GM19397 (cell line): ENCODE measurements at regions not wholly inside any gene's neighbourhood (a gene's known extent, or its start where the extent isn't known, plus 50 kb on each side); places are given as distances from the start of the nearest gene placed in this dataset.

Experiments
- ATAC-seq: cut with Tn5 transposase; IDR thresholded peaks from one replicate; pipeline ENCODE4 v1.9.1; 2021; ENCODE audit warnings: mild to moderate bottlenecking, moderate library complexity; ENCODE audit not compliant: unreplicated experiment

DNA sequence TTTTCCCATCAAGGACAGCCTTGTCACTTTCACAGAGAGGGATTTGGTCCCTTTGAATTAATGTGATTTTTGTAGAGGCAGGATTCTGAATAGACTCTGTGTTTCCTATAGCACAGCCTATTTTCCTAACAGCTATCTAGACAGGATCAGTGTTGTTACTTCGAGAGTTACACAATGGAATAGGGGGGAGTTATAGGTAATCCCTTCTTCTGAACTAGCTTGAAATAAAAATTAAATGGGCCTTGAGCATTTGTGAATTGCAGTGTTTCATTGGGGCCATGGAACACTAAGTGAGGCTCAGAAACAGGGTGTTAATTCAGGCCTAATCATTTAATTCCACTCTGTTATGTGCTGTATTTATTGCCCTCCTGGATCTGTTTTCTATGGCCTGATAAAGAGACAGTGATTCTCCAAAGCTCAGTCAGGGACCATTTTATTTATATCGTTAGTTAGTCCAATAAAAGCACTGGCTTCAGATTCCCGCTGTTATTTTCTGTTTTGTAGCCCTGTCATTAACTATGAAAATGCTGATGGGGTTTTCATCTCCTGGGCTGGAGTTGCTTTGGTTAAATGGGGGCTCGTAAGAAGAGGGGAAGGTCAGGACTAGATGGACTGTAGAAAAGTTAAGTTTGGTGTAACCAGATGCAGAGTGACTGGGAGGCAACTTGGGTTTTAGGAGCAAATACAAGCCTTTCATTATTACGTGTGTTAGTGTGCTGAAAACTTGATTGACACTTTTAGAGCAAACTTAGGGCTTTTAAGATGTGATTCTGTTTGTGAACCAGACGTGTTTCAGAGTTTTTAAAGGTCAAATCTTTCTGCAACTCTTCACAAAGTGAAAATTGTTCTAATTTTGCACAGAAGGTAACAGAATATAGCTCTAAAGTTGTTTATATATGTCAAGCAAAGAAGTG lies 461.0 kb upstream of the HNRNPA3 start:
- ATAC-seq: no peak

DNA sequence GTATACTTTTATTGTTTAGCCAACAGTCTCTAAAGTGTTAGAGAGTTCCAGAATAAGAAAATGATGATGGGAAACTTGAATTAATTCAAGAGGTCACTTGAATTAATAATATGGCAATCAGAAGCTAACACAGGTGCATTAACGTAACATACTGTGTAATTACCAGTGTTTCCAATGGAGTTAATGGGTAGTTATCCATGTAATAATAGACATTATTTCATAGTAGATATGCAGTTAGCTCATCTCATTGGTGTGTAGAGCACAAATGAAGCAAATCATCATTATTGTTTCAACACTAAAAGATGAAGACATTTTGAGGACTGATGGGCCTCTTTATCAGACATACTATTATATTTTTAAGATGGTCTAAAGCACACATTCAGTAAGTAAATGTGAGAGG lies 460.3 kb upstream of the HNRNPA3 start:
- ATAC-seq: no peak

DNA sequence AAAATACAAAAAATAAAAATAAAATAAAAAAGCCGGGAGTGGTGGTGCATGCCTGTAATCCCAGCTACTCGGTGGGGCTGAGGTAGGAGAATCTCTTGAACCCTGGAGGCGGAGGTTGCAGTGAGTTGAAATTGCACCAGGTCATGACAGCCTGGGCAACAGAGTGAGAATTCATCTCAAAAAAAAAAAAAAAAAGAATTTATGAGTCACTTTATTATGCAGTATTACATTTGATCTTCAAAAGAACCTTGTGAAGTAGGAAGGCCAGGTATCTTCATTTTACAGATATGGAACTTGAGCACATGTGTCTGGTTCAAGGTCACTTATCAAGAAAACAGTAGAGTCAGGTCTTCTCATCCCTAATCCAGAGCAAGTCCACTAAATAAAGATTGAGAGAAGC lies 459.4 kb upstream of the HNRNPA3 start:
- no peak for ATAC-seq

GRCh38 chr2:176753752-176754474 lies 458.7 kb upstream of the HNRNPA3 start:
- no peak for ATAC-seq

DNA sequence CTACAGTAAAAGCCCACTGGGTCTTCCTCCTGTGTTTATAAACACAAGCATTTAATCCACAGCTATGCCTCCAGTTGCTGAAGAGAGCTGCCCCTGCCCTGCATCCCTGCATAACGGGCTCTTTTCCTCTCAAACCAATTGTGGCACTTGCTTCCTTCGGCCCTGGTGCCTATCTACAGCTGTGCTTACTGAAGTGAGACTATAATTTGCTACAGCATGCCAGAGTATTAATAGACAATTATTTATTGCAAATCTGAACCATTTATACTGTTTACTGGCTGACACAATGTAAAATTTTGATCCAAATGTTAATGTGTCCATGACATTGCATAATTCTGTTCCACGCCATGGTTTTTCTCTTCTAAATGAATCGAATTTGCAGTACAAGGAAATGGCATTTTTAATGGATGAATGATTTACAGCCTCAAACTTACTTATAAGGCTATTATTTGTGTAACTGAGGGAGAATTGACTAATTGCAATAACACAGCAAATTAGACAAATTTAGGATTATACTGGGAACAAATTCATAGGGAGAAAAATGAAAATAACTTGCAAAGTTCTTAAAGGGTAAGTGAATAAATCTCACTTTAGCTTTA lies 457.0 kb upstream of the HNRNPA3 start:
- ATAC-seq: no peak

- no peak for ATAC-seq
These were observed 454.2 kb upstream of the HNRNPA3 start for GRCh38 chr2:176758426-176758825.

DNA sequence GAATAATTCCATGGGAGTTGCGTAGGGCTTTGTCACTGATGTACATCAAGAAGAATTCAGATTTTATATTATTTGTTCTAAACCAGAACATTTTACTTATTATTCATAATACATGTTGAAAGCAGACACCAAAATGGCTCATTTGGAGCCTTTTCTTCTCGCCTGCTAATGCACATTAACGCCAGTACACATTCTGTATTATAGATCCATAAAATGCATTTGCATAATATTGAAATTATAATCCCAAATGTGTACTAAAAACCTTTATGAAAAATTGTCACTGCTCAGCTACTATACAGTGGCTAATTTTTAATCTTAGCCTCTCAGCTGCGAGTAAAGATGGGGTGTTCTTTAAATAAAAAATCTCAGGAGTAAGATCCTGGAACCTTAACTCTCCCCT lies 452.2 kb upstream of the HNRNPA3 start:
- no peak for ATAC-seq

GRCh38 chr2:176763130-176763529 lies 449.5 kb upstream of the HNRNPA3 start:
- no peak for ATAC-seq

DNA sequence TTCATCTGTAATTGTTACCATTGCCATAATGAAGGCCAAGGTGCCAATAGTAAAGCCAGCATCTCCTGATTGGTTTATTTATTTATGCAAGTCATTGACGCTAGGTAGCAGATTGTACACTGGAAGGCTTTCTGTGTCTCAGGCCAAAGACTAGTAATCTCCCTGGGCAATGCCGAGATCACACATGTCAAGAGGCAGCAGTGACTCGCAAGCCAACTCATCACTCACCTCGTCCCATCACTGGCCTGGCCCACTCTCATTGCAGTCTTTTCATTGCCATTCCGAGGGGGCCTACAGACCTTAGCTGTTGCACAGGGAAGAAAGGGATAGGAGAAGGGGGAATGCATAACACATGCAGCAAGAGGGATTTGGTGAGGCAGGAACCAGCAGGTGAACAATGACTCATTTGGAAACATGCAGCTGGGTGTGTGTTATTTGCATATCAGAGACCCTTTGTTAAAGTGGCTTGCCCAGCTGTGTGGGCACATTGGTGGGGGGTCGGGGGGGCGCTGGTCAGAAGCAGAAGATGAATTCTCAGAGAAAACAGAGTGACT lies 448.7 kb upstream of the HNRNPA3 start:
- peak; percentile 62 for ATAC-seq

- no peak for ATAC-seq
These were observed 447.7 kb upstream of the HNRNPA3 start for GRCh38 chr2:176764921-176765320.

GRCh38 chr2:176766005-176766404 lies 446.6 kb upstream of the HNRNPA3 start:
- ATAC-seq: no peak

GRCh38 chr2:176768185-176768584 lies 444.4 kb upstream of the HNRNPA3 start:
- no peak for ATAC-seq

- ATAC-seq: no peak
These were observed 443.6 kb upstream of the HNRNPA3 start for GRCh38 chr2:176769021-176769420.

DNA sequence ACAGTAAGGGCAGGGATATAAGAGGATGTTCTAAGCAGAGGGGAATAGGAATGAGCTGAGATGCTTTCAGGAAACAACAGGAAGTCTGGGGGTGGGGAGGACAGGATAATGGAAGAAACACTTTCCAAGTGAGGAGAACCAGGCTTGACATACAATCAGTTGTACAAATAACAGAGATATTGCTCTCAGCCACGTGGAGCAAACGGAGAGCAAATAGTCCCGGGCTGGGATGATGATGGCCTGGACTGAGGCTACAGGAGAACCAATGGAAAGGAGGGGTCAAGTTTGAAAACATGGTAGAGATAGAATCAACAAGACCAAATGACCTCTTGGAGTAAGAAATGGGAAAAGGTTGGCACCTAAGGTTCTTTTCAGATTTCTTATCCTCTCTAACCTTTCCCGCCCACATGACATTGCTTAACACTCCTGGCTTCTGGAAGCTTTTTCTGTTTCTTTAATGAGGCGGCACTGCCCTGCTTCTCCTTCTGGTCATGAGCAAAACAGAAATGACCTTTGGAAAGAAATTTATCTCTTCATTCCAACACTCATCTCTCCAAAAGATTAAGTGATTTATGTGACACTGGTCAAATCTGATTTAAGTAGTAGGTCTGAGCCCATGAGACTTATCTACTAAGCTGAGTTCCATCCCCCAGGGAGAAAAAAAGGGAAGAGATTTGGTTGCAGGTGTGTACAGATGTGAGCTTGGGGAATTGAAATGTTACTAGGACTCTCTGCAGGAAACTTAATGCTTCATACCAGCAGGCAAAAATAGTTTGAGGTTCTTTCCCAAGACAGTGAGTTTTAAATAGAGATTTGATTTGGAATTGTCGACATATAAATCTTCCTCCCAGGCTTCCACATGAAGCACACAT lies 442.9 kb upstream of the HNRNPA3 start:
- ATAC-seq: no peak

DNA sequence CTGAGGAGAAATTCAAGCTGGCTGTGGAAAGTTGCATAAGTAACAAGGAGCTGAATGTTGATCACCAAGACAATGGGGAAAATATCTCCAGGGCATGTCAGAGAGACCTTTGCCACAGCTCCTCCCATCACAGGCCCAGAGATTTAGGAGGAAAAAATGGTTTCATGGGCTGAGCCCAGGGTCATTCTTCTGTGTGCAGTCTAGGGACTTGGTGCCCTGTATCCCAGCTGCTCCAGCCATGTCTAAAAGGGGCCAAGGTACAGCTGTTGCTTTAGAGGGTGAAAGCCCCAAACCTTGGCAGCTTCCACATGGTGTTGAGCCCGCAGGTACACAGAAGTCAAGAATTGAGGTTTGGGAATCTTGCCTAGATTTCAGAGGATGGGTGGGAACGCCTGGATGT lies 439.8 kb upstream of the HNRNPA3 start:
- ATAC-seq: no peak

- no peak for ATAC-seq
These were observed 437.7 kb upstream of the HNRNPA3 start for GRCh38 chr2:176774766-176775451.

DNA sequence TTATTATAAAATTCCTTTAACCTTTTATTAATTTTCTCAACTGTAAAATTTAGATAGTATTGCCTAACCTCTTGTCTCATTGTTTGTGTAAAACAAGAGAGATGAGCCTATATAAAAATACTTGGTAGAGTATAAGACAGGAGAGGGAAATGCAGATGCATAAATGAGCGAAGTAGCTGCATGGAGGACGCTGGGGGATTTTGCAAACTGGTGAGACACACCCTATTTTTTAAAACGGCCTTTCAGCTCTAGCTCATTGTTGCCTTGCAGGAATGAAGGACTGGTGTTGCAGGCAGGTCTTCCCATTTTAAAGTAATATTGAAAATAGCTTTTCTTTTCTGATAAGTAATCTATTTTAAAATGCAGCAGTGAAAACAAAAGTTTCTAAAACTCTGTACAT lies 435.3 kb upstream of the HNRNPA3 start:
- no peak for ATAC-seq

DNA sequence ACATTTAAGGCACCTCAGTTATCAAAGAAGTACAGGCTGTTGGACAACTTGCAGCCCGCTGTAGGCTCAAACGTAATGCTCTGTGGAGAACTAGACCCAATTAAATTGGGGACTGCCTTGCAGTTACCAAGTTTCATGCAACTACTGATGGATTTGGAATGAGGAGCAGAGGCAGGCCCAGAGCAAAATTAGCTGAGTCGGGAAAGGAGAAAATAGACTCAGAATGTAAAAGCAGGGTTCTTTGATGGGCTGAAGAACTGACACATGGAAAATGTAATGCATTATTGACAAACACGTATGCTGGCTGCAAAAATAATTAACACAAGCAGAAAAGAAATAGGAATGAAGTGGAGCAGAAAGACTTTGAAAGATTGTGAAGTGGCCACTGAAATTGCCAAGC lies 432.7 kb upstream of the HNRNPA3 start:
- no peak for ATAC-seq

- no peak for ATAC-seq
These were observed 432.2 kb upstream of the HNRNPA3 start for GRCh38 chr2:176780348-176780747.
